Nephron (organoid): ENCODE measurements at regions not wholly inside any gene's neighbourhood (a gene's known extent, or its start where the extent isn't known, plus 50 kb on each side); places are given as distances from the start of the nearest gene placed in this dataset.

ENCODE experiments used
- H3K27ac Mint-ChIP-seq, 3 experiments: 2 replicates each; pipeline ENCODE4 v1.8.0; 2020; ENCODE audit warnings: mixed read lengths in 3 of 3, mild to moderate bottlenecking in 2 of 3, moderate library complexity in 1 of 3
- H3K27me3 Mint-ChIP-seq: 2 replicates; pipeline ENCODE4 v1.8.0; 2021; ENCODE audit warnings: low read depth, mild to moderate bottlenecking, moderate library complexity, mixed read lengths
- H3K36me3 Mint-ChIP-seq: 2 replicates; pipeline ENCODE4 v1.8.0; 2020; ENCODE audit warnings: low read depth, mixed read lengths
- H3K4me1 Mint-ChIP-seq: 2 replicates; pipeline ENCODE4 v1.8.0; 2020; ENCODE audit warnings: mixed read lengths
- H3K4me3 Mint-ChIP-seq, 3 experiments: 2 replicates each; pipeline ENCODE4 v1.8.0; 2020; ENCODE audit warnings: mild to moderate bottlenecking in 3 of 3, mixed read lengths in 3 of 3, moderate library complexity in 2 of 3
- H3K9me3 Mint-ChIP-seq: 2 replicates; pipeline ENCODE4 v1.8.0; 2020; ENCODE audit warnings: mixed read lengths
- CTCF ChIP-seq, 3 experiments: fragments of 200-600 bp; sonication (generic); IDR thresholded peaks; one replicate each; pipeline ENCODE4 v1.5.0; 2021; ENCODE audit warnings: antibody characterized with exemption in 3 of 3; ENCODE audit not compliant: unreplicated experiment in 3 of 3

- TF ChIP-seq CTCF (IDR thresholded peaks at IDR 0.05; ENCODE audit: unreplicated experiment in 3 of 3): no peak
- Mint-ChIP-seq H3K27ac (no peak overlapping the region), H3K27me3 (no peaks in the 10 kb centered on the region), H3K36me3 (no peaks in the 10 kb centered on the region), H3K4me3 (no peak overlapping the region), H3K9me3 (peaks cover 2% of the 10 kb centered on the region), H3K4me1 (no peaks in the 10 kb centered on the region)
Observed at GRCh38 chr5:161034451-161034850, 182.4 kb upstream of the ATP10B start.

GRCh38 chr5:161030229-161030628, 178.2 kb upstream of the ATP10B start:
- Mint-ChIP-seq H3K4me3 (no peak overlapping the region), H3K36me3 (no peaks in the 10 kb centered on the region), H3K27me3 (peaks cover 6% of the 10 kb centered on the region), H3K27ac (no peak overlapping the region), H3K4me1 (no peaks in the 10 kb centered on the region), H3K9me3 (no peaks in the 10 kb centered on the region)
- TF ChIP-seq CTCF (IDR thresholded peaks at IDR 0.05; ENCODE audit: unreplicated experiment in 3 of 3): no peak

GRCh38 chr5:161027763-161028162, 175.8 kb upstream of the ATP10B start:
- Mint-ChIP-seq H3K9me3 (no peaks in the 10 kb centered on the region), H3K4me3 (no peak overlapping the region), H3K27ac (no peak overlapping the region), H3K36me3 (no peaks in the 10 kb centered on the region), H3K4me1 (no peaks in the 10 kb centered on the region), H3K27me3 (peaks cover 6% of the 10 kb centered on the region)
- TF ChIP-seq CTCF (IDR thresholded peaks at IDR 0.05; ENCODE audit: unreplicated experiment in 3 of 3): no peak

- no peaks in the 10 kb centered on the region for H3K36me3 Mint-ChIP-seq
- H3K27ac Mint-ChIP-seq: no peak overlapping the region
- no peak overlapping the region for H3K4me3 Mint-ChIP-seq
- no peaks in the 10 kb centered on the region for H3K4me1 Mint-ChIP-seq
- no peak for TF ChIP-seq CTCF (IDR thresholded peaks at IDR 0.05; ENCODE audit: unreplicated experiment in 3 of 3)
- peaks cover 6% of the 10 kb centered on the region for H3K27me3 Mint-ChIP-seq
- no peaks in the 10 kb centered on the region for H3K9me3 Mint-ChIP-seq
Observed at GRCh38 chr5:161023551-161023950, 171.5 kb upstream of the ATP10B start.

GRCh38 chr5:161022151-161022550, 170.1 kb upstream of the ATP10B start:
- no peak overlapping the region for H3K4me3 Mint-ChIP-seq
- H3K9me3 Mint-ChIP-seq: peaks cover 4% of the 10 kb centered on the region
- TF ChIP-seq CTCF (IDR thresholded peaks at IDR 0.05; ENCODE audit: unreplicated experiment in 3 of 3): no peak

GRCh38 chr5:161009817-161010216, 157.8 kb upstream of the ATP10B start:
- TF ChIP-seq CTCF (IDR thresholded peaks at IDR 0.05; ENCODE audit: unreplicated experiment in 3 of 3): no peak
- peaks cover 6% of the 10 kb centered on the region for H3K27me3 Mint-ChIP-seq
- H3K9me3 Mint-ChIP-seq: peaks cover 16% of the 10 kb centered on the region
- no peaks in the 10 kb centered on the region for H3K4me1 Mint-ChIP-seq
- no peak overlapping the region for H3K27ac Mint-ChIP-seq
- H3K4me3 Mint-ChIP-seq: no peak overlapping the region
- H3K36me3 Mint-ChIP-seq: no peaks in the 10 kb centered on the region

More at GRCh38 chr5:161022151-161022550, 170.1 kb upstream of the ATP10B start:
- H3K36me3 Mint-ChIP-seq: no peaks in the 10 kb centered on the region
- H3K27me3 Mint-ChIP-seq: no peaks in the 10 kb centered on the region
- H3K27ac Mint-ChIP-seq: no peak overlapping the region
- no peaks in the 10 kb centered on the region for H3K4me1 Mint-ChIP-seq
